ENCODE measurements at regions not wholly inside any gene's neighbourhood (a gene's known extent, or its start where the extent isn't known, plus 50 kb on each side); places are given as distances from the start of the nearest gene placed in this dataset.

GRCh38 chr2:121099329-121100290, 185.4 kb downstream of the TFCP2L1 start:
- Histone ChIP-seq H3K4me1 (ENCODE audit: control insufficient read depth in 2 of 2, insufficient read depth in 2 of 2, low read length in 2 of 2) (no peaks in the 10 kb centered on the region), H3K27me3 (ENCODE audit: control insufficient read depth in 2 of 2, insufficient read depth in 2 of 2, low read length in 2 of 2) (no peaks in the 10 kb centered on the region), H3K36me3 (ENCODE audit: control insufficient read depth in 2 of 3, insufficient read depth in 3 of 3, low read length in 3 of 3) (no peaks in the 10 kb centered on the region), H3K4me3 (ENCODE audit: low read length) (no peak overlapping the region), H3K27ac (ENCODE audit: low read depth, low read length) (no peak overlapping the region), H3K9me3 (ENCODE audit: control insufficient read depth in 2 of 3, low read length in 3 of 3) (no peaks in the 10 kb centered on the region)
- DNase-seq (no peak), ATAC-seq (no peak)
- H3K9me3 Mint-ChIP-seq, result no peaks in the 10 kb centered on the region
- H3K4me1 Mint-ChIP-seq, result no peaks in the 10 kb centered on the region
- intact Hi-C loops (cut with micrococcal nuclease), result no loop called here
- H3K36me3 Mint-ChIP-seq, result no peaks in the 10 kb centered on the region
- no peak overlapping the region for H3K4me3 Mint-ChIP-seq
- peaks cover 0 to 18% (median 13%) of the 10 kb centered on the region in 5 donors for H3K27me3 Mint-ChIP-seq
- ChIA-PET CTCF (no interaction called here), POLR2A (no interaction called here)
- H3K27ac Mint-ChIP-seq, result no peak overlapping the region

- DNase-seq (no peak), ATAC-seq (no peak)
- Mint-ChIP-seq H3K4me1 (no peaks in the 10 kb centered on the region), H3K4me3 (no peak overlapping the region), H3K27me3 (peaks cover 0 to 13% (median 11%) of the 10 kb centered on the region in 5 donors), H3K9me3 (no peaks in the 10 kb centered on the region), H3K36me3 (no peaks in the 10 kb centered on the region), H3K27ac (no peak overlapping the region)
- H3K4me1 ChIP-seq (ENCODE audit: control insufficient read depth in 2 of 2, insufficient read depth in 2 of 2, low read length in 2 of 2), result no peaks in the 10 kb centered on the region
- no peaks in the 10 kb centered on the region for H3K36me3 ChIP-seq (ENCODE audit: control insufficient read depth in 2 of 3, insufficient read depth in 3 of 3, low read length in 3 of 3)
- ChIA-PET POLR2A (no interaction called here), CTCF (no interaction called here)
- H3K9me3 ChIP-seq (ENCODE audit: control insufficient read depth in 2 of 3, low read length in 3 of 3), result no peaks in the 10 kb centered on the region
- H3K27ac ChIP-seq (ENCODE audit: low read depth, low read length), result no peak overlapping the region
- no peaks in the 10 kb centered on the region for H3K27me3 ChIP-seq (ENCODE audit: control insufficient read depth in 2 of 2, insufficient read depth in 2 of 2, low read length in 2 of 2)
- intact Hi-C loops (cut with micrococcal nuclease), result no loop called here
- no peak overlapping the region for H3K4me3 ChIP-seq (ENCODE audit: low read length)
These were observed 183.8 kb downstream of the TFCP2L1 start for GRCh38 chr2:121101093-121101715.

GRCh38 chr2:121102941-121103340, 182.1 kb downstream of the TFCP2L1 start:
- Mint-ChIP-seq H3K9me3 (no peaks in the 10 kb centered on the region), H3K27me3 (peaks cover 0 to 13% (median 11%) of the 10 kb centered on the region in 5 donors), H3K36me3 (no peaks in the 10 kb centered on the region), H3K4me3 (no peak overlapping the region), H3K4me1 (no peaks in the 10 kb centered on the region), H3K27ac (no peak overlapping the region)
- no peaks in the 10 kb centered on the region for H3K4me1 ChIP-seq (ENCODE audit: control insufficient read depth in 2 of 2, insufficient read depth in 2 of 2, low read length in 2 of 2)
- no peaks in the 10 kb centered on the region for H3K9me3 ChIP-seq (ENCODE audit: control insufficient read depth in 2 of 3, low read length in 3 of 3)
- H3K27ac ChIP-seq (ENCODE audit: low read depth, low read length), result no peak overlapping the region
- H3K4me3 ChIP-seq (ENCODE audit: low read length), result no peak overlapping the region
- intact Hi-C loops (cut with micrococcal nuclease), result no loop called here
- no peaks in the 10 kb centered on the region for H3K36me3 ChIP-seq (ENCODE audit: control insufficient read depth in 2 of 3, insufficient read depth in 3 of 3, low read length in 3 of 3)
- no peaks in the 10 kb centered on the region for H3K27me3 ChIP-seq (ENCODE audit: control insufficient read depth in 2 of 2, insufficient read depth in 2 of 2, low read length in 2 of 2)
- POLR2A ChIA-PET, result no interaction called here
- DNase-seq (no peak), ATAC-seq (no peak)
- CTCF ChIA-PET, result no interaction called here

GRCh38 chr2:121103960-121104359, 181.0 kb downstream of the TFCP2L1 start:
- POLR2A ChIA-PET, result no interaction called here
- Mint-ChIP-seq H3K9me3 (no peaks in the 10 kb centered on the region), H3K4me1 (no peaks in the 10 kb centered on the region), H3K27me3 (peaks cover 0 to 13% (median 11%) of the 10 kb centered on the region in 5 donors), H3K36me3 (no peaks in the 10 kb centered on the region), H3K4me3 (no peak overlapping the region), H3K27ac (no peak overlapping the region)
- CTCF ChIA-PET, result no interaction called here
- Histone ChIP-seq H3K4me1 (ENCODE audit: control insufficient read depth in 2 of 2, insufficient read depth in 2 of 2, low read length in 2 of 2) (no peaks in the 10 kb centered on the region), H3K9me3 (ENCODE audit: control insufficient read depth in 2 of 3, low read length in 3 of 3) (no peaks in the 10 kb centered on the region), H3K4me3 (ENCODE audit: low read length) (no peak overlapping the region), H3K27me3 (ENCODE audit: control insufficient read depth in 2 of 2, insufficient read depth in 2 of 2, low read length in 2 of 2) (no peaks in the 10 kb centered on the region), H3K36me3 (ENCODE audit: control insufficient read depth in 2 of 3, insufficient read depth in 3 of 3, low read length in 3 of 3) (no peaks in the 10 kb centered on the region), H3K27ac (ENCODE audit: low read depth, low read length) (no peak overlapping the region)
- ATAC-seq, result no peak
- DNase-seq, result no peak
- intact Hi-C loops (cut with micrococcal nuclease), result no loop called here

GRCh38 chr2:121104721-121105141, 180.3 kb downstream of the TFCP2L1 start:
- Mint-ChIP-seq H3K4me3 (no peak overlapping the region), H3K27me3 (peaks cover 0 to 16% (median 13%) of the 10 kb centered on the region in 5 donors), H3K36me3 (no peaks in the 10 kb centered on the region), H3K9me3 (peaks cover 0 to 4% (median 3%) of the 10 kb centered on the region in 11 donors), H3K27ac (no peak overlapping the region), H3K4me1 (no peaks in the 10 kb centered on the region)
- ATAC-seq, result no peak
- Histone ChIP-seq H3K4me1 (ENCODE audit: control insufficient read depth in 2 of 2, insufficient read depth in 2 of 2, low read length in 2 of 2) (no peaks in the 10 kb centered on the region), H3K36me3 (ENCODE audit: control insufficient read depth in 2 of 3, insufficient read depth in 3 of 3, low read length in 3 of 3) (no peaks in the 10 kb centered on the region), H3K4me3 (ENCODE audit: low read length) (no peak overlapping the region), H3K27ac (ENCODE audit: low read depth, low read length) (no peak overlapping the region), H3K27me3 (ENCODE audit: control insufficient read depth in 2 of 2, insufficient read depth in 2 of 2, low read length in 2 of 2) (no peaks in the 10 kb centered on the region), H3K9me3 (ENCODE audit: control insufficient read depth in 2 of 3, low read length in 3 of 3) (no peaks in the 10 kb centered on the region)
- ChIA-PET POLR2A (no interaction called here), CTCF (no interaction called here)
- no peak for DNase-seq
- intact Hi-C loops (cut with micrococcal nuclease), result no loop called here

- H3K27ac Mint-ChIP-seq, result no peak overlapping the region
- ChIA-PET POLR2A (no interaction called here), CTCF (no interaction called here)
- H3K9me3 ChIP-seq (ENCODE audit: control insufficient read depth in 2 of 3, low read length in 3 of 3), result no peaks in the 10 kb centered on the region
- H3K27me3 ChIP-seq (ENCODE audit: control insufficient read depth in 2 of 2, insufficient read depth in 2 of 2, low read length in 2 of 2), result no peaks in the 10 kb centered on the region
- ATAC-seq (no peak), DNase-seq (no peak)
- peaks cover 0 to 16% (median 5%) of the 10 kb centered on the region in 5 donors for H3K27me3 Mint-ChIP-seq
- H3K36me3 Mint-ChIP-seq, result no peaks in the 10 kb centered on the region
- no peak overlapping the region for H3K4me3 Mint-ChIP-seq
- H3K4me3 ChIP-seq (ENCODE audit: low read length), result no peak overlapping the region
- no peaks in the 10 kb centered on the region for H3K36me3 ChIP-seq (ENCODE audit: control insufficient read depth in 2 of 3, insufficient read depth in 3 of 3, low read length in 3 of 3)
- H3K4me1 ChIP-seq (ENCODE audit: control insufficient read depth in 2 of 2, insufficient read depth in 2 of 2, low read length in 2 of 2), result no peaks in the 10 kb centered on the region
- H3K9me3 Mint-ChIP-seq, result peaks cover 0 to 30% (median 9%) of the 10 kb centered on the region in 11 donors
- no peak overlapping the region for H3K27ac ChIP-seq (ENCODE audit: low read depth, low read length)
- no peaks in the 10 kb centered on the region for H3K4me1 Mint-ChIP-seq
- intact Hi-C loops (cut with micrococcal nuclease), result no loop called here
These were observed 174.1 kb downstream of the TFCP2L1 start for GRCh38 chr2:121110924-121111323.

- H3K9me3 ChIP-seq (ENCODE audit: control insufficient read depth in 2 of 3, low read length in 3 of 3), result no peaks in the 10 kb centered on the region
- Mint-ChIP-seq H3K36me3 (no peaks in the 10 kb centered on the region), H3K9me3 (peaks cover 0 to 4% (median 1%) of the 10 kb centered on the region in 11 donors), H3K27ac (no peak overlapping the region), H3K27me3 (peaks cover 0 to 2% (median under 1%) of the 10 kb centered on the region in 5 donors), H3K4me3 (no peak overlapping the region), H3K4me1 (no peaks in the 10 kb centered on the region)
- H3K36me3 ChIP-seq (ENCODE audit: control insufficient read depth in 2 of 3, insufficient read depth in 3 of 3, low read length in 3 of 3), result no peaks in the 10 kb centered on the region
- ATAC-seq (no peak), DNase-seq (no peak)
- CTCF ChIA-PET, result no interaction called here
- no peaks in the 10 kb centered on the region for H3K4me1 ChIP-seq (ENCODE audit: control insufficient read depth in 2 of 2, insufficient read depth in 2 of 2, low read length in 2 of 2)
- no peak overlapping the region for H3K27ac ChIP-seq (ENCODE audit: low read depth, low read length)
- no peak overlapping the region for H3K4me3 ChIP-seq (ENCODE audit: low read length)
- intact Hi-C loops (cut with micrococcal nuclease), result no loop called here
- POLR2A ChIA-PET, result no interaction called here
- no peaks in the 10 kb centered on the region for H3K27me3 ChIP-seq (ENCODE audit: control insufficient read depth in 2 of 2, insufficient read depth in 2 of 2, low read length in 2 of 2)
These were observed 166.1 kb downstream of the TFCP2L1 start for GRCh38 chr2:121118951-121119350.

Measured in naive thymus-derived CD4-positive, alpha-beta T cell (primary cell).